SU-DHL-6 (cell line): ENCODE measurements at regions not wholly inside any gene's neighbourhood (a gene's known extent, or its start where the extent isn't known, plus 50 kb on each side); places are given as distances from the start of the nearest gene placed in this dataset.
"Not testable (repeated sequence)": the region's sequence is repeated elsewhere in the genome, so short reads cannot be mapped to it uniquely, and the experiment has no call there.

Experiments
- H2AFZ ChIP-seq: fragments of 200-600 bp; sonication (generic); 2 replicates; pipeline ENCODE4 v1.6.1; 2014; ENCODE audit warnings: low read depth, mild to moderate bottlenecking, moderate library complexity, mixed read lengths, antibody characterized with exemption, low read length; ENCODE audit not compliant: severe bottlenecking
- H3F3A ChIP-seq: fragments of 200-600 bp; shearing (Covaris generic); 2 replicates; pipeline ENCODE4 v1.6.0; 2016; ENCODE audit warnings: antibody characterized with exemption, mild to moderate bottlenecking; ENCODE audit not compliant: insufficient read depth
- H3K27ac ChIP-seq: fragments of 200-600 bp; sonication (generic); 2 replicates; pipeline ENCODE4 v1.5.1; 2016; ENCODE audit warnings: low read depth, mild to moderate bottlenecking, low read length, moderate library complexity, mixed read lengths
- H3K27me3 ChIP-seq: fragments of 200-600 bp; sonication (generic), shearing (Covaris generic); 2 replicates; pipeline ENCODE4 v1.6.0; 2014; ENCODE audit warnings: mild to moderate bottlenecking, low read length
- H3K36me3 ChIP-seq: fragments of 200-600 bp; sonication (generic); 2 replicates; pipeline ENCODE4 v1.6.1; 2014; ENCODE audit warnings: mild to moderate bottlenecking, low read length, mixed read lengths
- H3K4me2 ChIP-seq: fragments of 300-600, 200-600 bp; shearing (Covaris generic), sonication (generic); 2 replicates; pipeline ENCODE4 v1.6.0; 2014; ENCODE audit warnings: low read length, low read depth, mild to moderate bottlenecking; ENCODE audit not compliant: poor library complexity, severe bottlenecking
- H3K4me3 ChIP-seq: fragments of 200-600 bp; sonication (generic); 2 replicates; pipeline ENCODE4 v1.5.1; 2014; ENCODE audit warnings: antibody characterized with exemption, low read length, mild to moderate bottlenecking, mixed read lengths; ENCODE audit not compliant: insufficient read depth, poor library complexity, severe bottlenecking
- H3K79me2 ChIP-seq: fragments of 200-600 bp; sonication (generic); 2 replicates; pipeline ENCODE4 v1.6.1; 2014; ENCODE audit warnings: mild to moderate bottlenecking, low read length, moderate library complexity; ENCODE audit not compliant: insufficient read depth
- H3K9ac ChIP-seq: fragments of 200-600 bp; sonication (generic); 2 replicates; pipeline ENCODE4 v1.7.0; 2014; ENCODE audit warnings: mild to moderate bottlenecking, low read length
- H3K9me2 ChIP-seq: fragments of 200-600 bp; sonication (generic); replicated peaks from 2 replicates; pipeline ENCODE4 v1.6.1; 2014; ENCODE audit warnings: low read length; ENCODE audit not compliant: insufficient read depth
- H3K9me3 ChIP-seq: fragments of 200-600 bp; sonication (generic); 2 replicates; pipeline ENCODE4 v1.6.1; 2014; ENCODE audit warnings: low read length, mixed read lengths; ENCODE audit not compliant: insufficient read depth
- H4K20me1 ChIP-seq: fragments of 200-600 bp; sonication (generic); 2 replicates; pipeline ENCODE4 v1.6.1; 2014; ENCODE audit warnings: low read depth, mild to moderate bottlenecking, antibody characterized with exemption, low read length, moderate library complexity, mixed read lengths
- EZH2phosphoT487 ChIP-seq: fragments of 200-600 bp; sonication (generic), shearing (Covaris generic); conservative IDR thresholded peaks from 2 replicates; pipeline ENCODE4 v1.6.1; 2018; ENCODE audit warnings: mild to moderate bottlenecking, antibody characterized with exemption, low read length, moderate library complexity, mixed read lengths
- TF ChIP-seq, protein P1 (sequence below): fragments of 200-600 bp; sonication (generic); IDR thresholded peaks from one replicate; pipeline ENCODE4 v1.5.1; 2017; ENCODE audit warnings: antibody characterized with exemption, mild to moderate bottlenecking, low read length, moderate library complexity; ENCODE audit not compliant: insufficient read depth, poor library complexity, severe bottlenecking

DNA sequence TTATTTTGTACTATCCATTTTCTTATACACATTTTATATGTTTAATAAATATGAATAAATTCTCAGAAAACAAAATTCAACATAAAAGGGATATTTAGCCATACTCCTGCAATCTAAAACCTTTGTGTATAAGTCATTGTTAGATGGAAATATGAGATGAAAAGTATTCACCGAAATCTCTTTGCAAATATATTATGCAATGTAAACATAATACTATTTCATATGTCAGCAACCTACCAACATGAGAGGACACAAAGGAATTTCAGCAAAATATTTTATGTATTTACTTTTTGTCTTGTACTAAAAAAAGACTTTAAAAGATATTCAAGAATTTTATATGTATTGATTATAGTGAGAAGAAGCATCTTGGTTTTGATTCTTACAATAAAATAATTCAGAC, 1623.4 kb downstream of the EFNA5 start:
- no peak overlapping the region for H3K27ac ChIP-seq

DNA sequence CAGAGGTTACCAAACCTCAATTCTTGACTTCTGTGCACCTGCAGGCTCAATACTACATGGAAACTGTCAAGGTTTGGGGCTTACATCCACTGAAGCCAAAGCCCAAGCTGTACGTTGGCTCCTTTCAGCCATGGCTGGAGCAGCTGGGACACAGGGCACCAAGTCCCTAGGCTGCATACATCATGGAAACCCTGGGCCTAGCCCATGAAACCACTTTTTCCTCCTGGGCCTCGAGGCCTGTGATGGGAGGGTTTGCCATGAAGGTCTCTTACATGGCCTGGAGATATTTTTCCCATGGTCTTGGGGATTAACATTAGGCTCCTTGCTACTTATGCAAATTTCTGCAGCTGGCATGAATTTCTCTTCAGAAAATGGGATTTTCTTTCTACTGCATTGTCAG, 1638.7 kb downstream of the EFNA5 start:
- not testable (repeated sequence) for H3K27ac ChIP-seq, H3K9me2 ChIP-seq, H3K27me3 ChIP-seq, H3K4me3 ChIP-seq, H3K9ac ChIP-seq, H3K79me2 ChIP-seq, H3F3A ChIP-seq, H3K36me3 ChIP-seq, H4K20me1 ChIP-seq, H3K4me2 ChIP-seq, H2AFZ ChIP-seq
- 0 out of 2 replicates have a peak, but pooled peaks cover 13% of the 10 kb centered on the region for H3K9me3 ChIP-seq

More for the DNA sequence above, 1623.4 kb downstream of the EFNA5 start:
- Histone ChIP-seq H2AFZ (no peak overlapping the region), H3K9me2 (no peaks in the 10 kb centered on the region), H3K27me3 (no peaks in the 10 kb centered on the region), H3K9ac (no peak overlapping the region), H3F3A (no peaks in the 10 kb centered on the region), H3K4me2 (no peak overlapping the region), H3K4me3 (no peak overlapping the region), H3K9me3 (no peaks in the 10 kb centered on the region), H3K36me3 (no peaks in the 10 kb centered on the region), H3K79me2 (no peaks in the 10 kb centered on the region), H4K20me1 (no peaks in the 10 kb centered on the region)
- TF ChIP-seq, protein P1, sequence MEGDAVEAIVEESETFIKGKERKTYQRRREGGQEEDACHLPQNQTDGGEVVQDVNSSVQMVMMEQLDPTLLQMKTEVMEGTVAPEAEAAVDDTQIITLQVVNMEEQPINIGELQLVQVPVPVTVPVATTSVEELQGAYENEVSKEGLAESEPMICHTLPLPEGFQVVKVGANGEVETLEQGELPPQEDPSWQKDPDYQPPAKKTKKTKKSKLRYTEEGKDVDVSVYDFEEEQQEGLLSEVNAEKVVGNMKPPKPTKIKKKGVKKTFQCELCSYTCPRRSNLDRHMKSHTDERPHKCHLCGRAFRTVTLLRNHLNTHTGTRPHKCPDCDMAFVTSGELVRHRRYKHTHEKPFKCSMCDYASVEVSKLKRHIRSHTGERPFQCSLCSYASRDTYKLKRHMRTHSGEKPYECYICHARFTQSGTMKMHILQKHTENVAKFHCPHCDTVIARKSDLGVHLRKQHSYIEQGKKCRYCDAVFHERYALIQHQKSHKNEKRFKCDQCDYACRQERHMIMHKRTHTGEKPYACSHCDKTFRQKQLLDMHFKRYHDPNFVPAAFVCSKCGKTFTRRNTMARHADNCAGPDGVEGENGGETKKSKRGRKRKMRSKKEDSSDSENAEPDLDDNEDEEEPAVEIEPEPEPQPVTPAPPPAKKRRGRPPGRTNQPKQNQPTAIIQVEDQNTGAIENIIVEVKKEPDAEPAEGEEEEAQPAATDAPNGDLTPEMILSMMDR = no peak
- TF ChIP-seq EZH2phosphoT487 = no peak

DNA sequence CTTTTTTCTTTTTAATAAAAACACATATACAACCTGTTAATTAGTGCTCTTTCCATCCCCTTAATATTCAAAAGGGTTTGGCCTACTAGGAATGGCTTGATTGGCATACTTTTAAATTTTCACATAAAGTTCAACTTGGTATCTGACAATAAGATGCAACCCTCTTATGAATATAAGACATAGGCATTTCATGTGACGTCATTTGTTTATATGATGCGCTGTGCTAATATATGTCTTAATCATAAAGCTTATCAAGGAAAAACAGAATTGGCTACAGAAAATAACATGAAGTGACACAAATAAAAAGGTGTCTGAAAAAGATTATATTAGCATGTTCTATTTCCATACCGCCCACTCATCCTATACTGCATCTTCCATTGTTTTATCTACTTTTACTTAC, 1642.4 kb downstream of the EFNA5 start:
- Histone ChIP-seq H2AFZ (no peak overlapping the region), H3K9ac (no peak overlapping the region), H3K36me3 (no peaks in the 10 kb centered on the region), H3K9me3 (0 out of 2 replicates have a peak, but pooled peaks cover 13% of the 10 kb centered on the region), H3F3A (no peaks in the 10 kb centered on the region), H3K27me3 (no peaks in the 10 kb centered on the region), H3K4me2 (no peak overlapping the region), H3K9me2 (no peaks in the 10 kb centered on the region), H3K27ac (no peak overlapping the region), H3K4me3 (no peak overlapping the region), H4K20me1 (no peaks in the 10 kb centered on the region), H3K79me2 (no peaks in the 10 kb centered on the region)
- no peak for TF ChIP-seq EZH2phosphoT487
- TF ChIP-seq, protein P1 = no peak

DNA sequence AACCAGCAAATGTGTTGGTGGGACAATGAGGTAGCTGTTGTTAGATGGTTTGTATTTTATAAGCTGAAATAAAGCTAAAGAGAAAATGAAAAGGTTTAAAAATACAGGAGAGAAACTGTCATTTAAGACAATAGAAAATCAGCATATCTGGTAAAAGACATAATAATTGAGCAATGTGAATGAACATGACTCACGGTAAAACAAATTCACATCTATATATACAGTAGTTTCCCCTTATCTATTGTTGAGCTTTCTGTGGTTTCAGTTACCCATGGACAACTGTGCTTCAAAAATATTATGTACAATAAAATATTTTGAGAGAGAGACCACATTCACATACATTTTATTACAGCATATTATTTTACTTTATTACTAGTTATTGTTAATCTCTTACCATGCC, 1649.8 kb downstream of the EFNA5 start:
- Histone ChIP-seq H3K9me2 (no peaks in the 10 kb centered on the region), H3K4me2 (no peak overlapping the region), H3K36me3 (no peaks in the 10 kb centered on the region), H2AFZ (no peak overlapping the region), H4K20me1 (no peaks in the 10 kb centered on the region), H3K9me3 (no peaks in the 10 kb centered on the region), H3K79me2 (no peaks in the 10 kb centered on the region), H3K27me3 (no peaks in the 10 kb centered on the region), H3K27ac (no peak overlapping the region), H3K4me3 (no peak overlapping the region), H3K9ac (no peak overlapping the region), H3F3A (no peaks in the 10 kb centered on the region)
- TF ChIP-seq, protein P1 = no peak
- TF ChIP-seq EZH2phosphoT487 = no peak
